ENCODE measurements at regions not wholly inside any gene's neighbourhood (a gene's known extent, or its start where the extent isn't known, plus 50 kb on each side); places are given as distances from the start of the nearest gene placed in this dataset.

DNA sequence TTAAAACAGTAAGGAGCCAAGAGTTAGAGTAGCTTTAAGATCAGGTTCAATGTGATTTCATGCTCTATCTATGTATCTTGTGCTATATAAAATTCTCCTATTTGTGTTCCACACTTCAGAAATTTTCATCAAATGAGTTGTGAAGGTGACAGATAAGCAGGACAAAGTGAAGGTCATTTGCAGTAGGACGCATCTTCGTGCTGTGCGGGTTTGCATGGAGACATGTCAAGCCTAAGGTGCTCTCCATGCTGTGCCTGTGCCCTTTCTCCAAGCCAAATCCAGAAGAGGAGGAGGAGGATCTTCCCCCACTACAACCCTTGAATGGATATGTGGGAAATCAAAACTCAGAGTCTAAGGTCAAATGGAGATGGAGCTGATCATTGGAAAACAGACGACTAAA is 147.3 kb upstream of the NEDD9 start:
- no peak for TF ChIP-seq CTCF (tag by site-specific recombination; IDR thresholded peaks at IDR 0.05)
- TF ChIP-seq ZNF24 (tag by site-specific recombination; IDR thresholded peaks at IDR 0.05), result no peak
- no peak for TF ChIP-seq ZBTB7A (tag by site-specific recombination; IDR thresholded peaks at IDR 0.05; ENCODE audit: low read depth)
- TF ChIP-seq ZNF140 (tag by site-specific recombination; IDR thresholded peaks at IDR 0.05), result no peak
- TF ChIP-seq, protein P1, sequence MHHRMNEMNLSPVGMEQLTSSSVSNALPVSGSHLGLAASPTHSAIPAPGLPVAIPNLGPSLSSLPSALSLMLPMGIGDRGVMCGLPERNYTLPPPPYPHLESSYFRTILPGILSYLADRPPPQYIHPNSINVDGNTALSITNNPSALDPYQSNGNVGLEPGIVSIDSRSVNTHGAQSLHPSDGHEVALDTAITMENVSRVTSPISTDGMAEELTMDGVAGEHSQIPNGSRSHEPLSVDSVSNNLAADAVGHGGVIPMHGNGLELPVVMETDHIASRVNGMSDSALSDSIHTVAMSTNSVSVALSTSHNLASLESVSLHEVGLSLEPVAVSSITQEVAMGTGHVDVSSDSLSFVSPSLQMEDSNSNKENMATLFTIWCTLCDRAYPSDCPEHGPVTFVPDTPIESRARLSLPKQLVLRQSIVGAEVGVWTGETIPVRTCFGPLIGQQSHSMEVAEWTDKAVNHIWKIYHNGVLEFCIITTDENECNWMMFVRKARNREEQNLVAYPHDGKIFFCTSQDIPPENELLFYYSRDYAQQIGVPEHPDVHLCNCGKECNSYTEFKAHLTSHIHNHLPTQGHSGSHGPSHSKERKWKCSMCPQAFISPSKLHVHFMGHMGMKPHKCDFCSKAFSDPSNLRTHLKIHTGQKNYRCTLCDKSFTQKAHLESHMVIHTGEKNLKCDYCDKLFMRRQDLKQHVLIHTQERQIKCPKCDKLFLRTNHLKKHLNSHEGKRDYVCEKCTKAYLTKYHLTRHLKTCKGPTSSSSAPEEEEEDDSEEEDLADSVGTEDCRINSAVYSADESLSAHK (tag by site-specific recombination; IDR thresholded peaks at IDR 0.05), result no peak
- TF ChIP-seq ZFP37 (tag by site-specific recombination; IDR thresholded peaks at IDR 0.05), result no peak
- no peak for TF ChIP-seq ZNF311 (tag by site-specific recombination; IDR thresholded peaks at IDR 0.05; ENCODE audit: borderline replicate concordance)
- no peak for TF ChIP-seq YY1 (tag by site-specific recombination; IDR thresholded peaks at IDR 0.05)
- no peak for TF ChIP-seq AEBP2 (tag by site-specific recombination; IDR thresholded peaks at IDR 0.05; ENCODE audit: borderline replicate concordance)
- no peak for TF ChIP-seq ZNF677 (tag by site-specific recombination; IDR thresholded peaks at IDR 0.05)
- no peak for TF ChIP-seq REST (tag by site-specific recombination; IDR thresholded peaks at IDR 0.05)
- no peak for TF ChIP-seq EGR2 (tag by site-specific recombination; IDR thresholded peaks at IDR 0.05; ENCODE audit: low read depth)
- no peak for TF ChIP-seq ZSCAN5A (tag by site-specific recombination; IDR thresholded peaks at IDR 0.05)
- TF ChIP-seq ZNF404 (tag by site-specific recombination; IDR thresholded peaks at IDR 0.05), result no peak
